GM23338 (cell line): ENCODE measurements at regions not wholly inside any gene's neighbourhood (a gene's known extent, or its start where the extent isn't known, plus 50 kb on each side); places are given as distances from the start of the nearest gene placed in this dataset.

ENCODE experiments used
- ATAC-seq: fragments of 200-7000 bp; cut with Tn5 transposase; 3 replicates; pipeline ENCODE4 v1.9.1; 2020
- DNase-seq: peaks from one replicate; pipeline ENCODE4 v3.0.0-alpha.2; 2015; ENCODE audit warnings: low spot score
- H2AFZ ChIP-seq: fragments of 200-600 bp; sonication (generic); 2 replicates; pipeline ENCODE4 v1.8.0; 2016; ENCODE audit warnings: antibody characterized with exemption, mild to moderate bottlenecking, moderate library complexity
- H3F3A ChIP-seq: fragments of 200-600 bp; sonication (generic); replicated peaks from 2 replicates; pipeline ENCODE4 v1.8.0; 2017; ENCODE audit warnings: antibody characterized with exemption, mixed run types, low read depth
- H3K27ac ChIP-seq: fragments of 200-600 bp; sonication (generic); 2 replicates; pipeline ENCODE4 v1.6.1; 2016; ENCODE audit warnings: low read depth
- H3K27me3 ChIP-seq: fragments of 200-600 bp; sonication (generic); 2 replicates; pipeline ENCODE4 v1.8.0; 2016; ENCODE audit warnings: mild to moderate bottlenecking, mixed run types, moderate library complexity; ENCODE audit not compliant: insufficient read depth
- H3K36me3 ChIP-seq: fragments of 200-600 bp; sonication (generic); 2 replicates; pipeline ENCODE4 v1.8.0; 2016; ENCODE audit warnings: mild to moderate bottlenecking; ENCODE audit not compliant: insufficient read depth
- H3K4me1 ChIP-seq: fragments of 200-600 bp; sonication (generic); 2 replicates; pipeline ENCODE4 v1.8.0; 2016; ENCODE audit warnings: mild to moderate bottlenecking, moderate library complexity; ENCODE audit not compliant: insufficient read depth
- H3K4me2 ChIP-seq: fragments of 200-600 bp; sonication (generic); 2 replicates; pipeline ENCODE4 v1.7.1; 2017; ENCODE audit warnings: mixed run types
- H3K4me3 ChIP-seq: fragments of 200-600 bp; sonication (generic); 2 replicates; pipeline ENCODE4 v1.6.1; 2016; ENCODE audit warnings: mixed run types
- H3K79me2 ChIP-seq: fragments of 200-600 bp; sonication (generic); replicated peaks from 2 replicates; pipeline ENCODE4 v1.8.0; 2017; ENCODE audit warnings: mild to moderate bottlenecking; ENCODE audit not compliant: insufficient read depth
- H3K9me2 ChIP-seq: fragments of 200-600 bp; sonication (generic); 2 replicates; pipeline ENCODE4 v1.8.0; 2017; ENCODE audit not compliant: insufficient read depth
- H4K20me1 ChIP-seq: fragments of 200-600 bp; sonication (generic); replicated peaks from 2 replicates; pipeline ENCODE4 v1.8.0; 2017; ENCODE audit warnings: mild to moderate bottlenecking; ENCODE audit not compliant: insufficient read depth
- H3K27ac Mint-ChIP-seq: 2 replicates; pipeline ENCODE4 v1.8.0; 2020; ENCODE audit warnings: inconsistent platforms, mild to moderate bottlenecking, moderate library complexity, mixed read lengths
- H3K27me3 Mint-ChIP-seq: 3 replicates; pipeline ENCODE4 v1.8.0; 2022; ENCODE audit warnings: low read depth, mild to moderate bottlenecking, moderate library complexity, mixed read lengths, inconsistent platforms; ENCODE audit not compliant: insufficient read depth, poor library complexity
- H3K36me3 Mint-ChIP-seq: 3 replicates; pipeline ENCODE4 v1.8.0; 2021; ENCODE audit warnings: low read depth, mild to moderate bottlenecking, inconsistent platforms, moderate library complexity, mixed read lengths
- H3K4me1 Mint-ChIP-seq: 3 replicates; pipeline ENCODE4 v1.8.0; 2020; ENCODE audit warnings: mild to moderate bottlenecking, inconsistent platforms, mixed read lengths
- H3K4me3 Mint-ChIP-seq: 3 replicates; pipeline ENCODE4 v1.8.0; 2021; ENCODE audit warnings: moderate library complexity, mild to moderate bottlenecking, inconsistent platforms, mixed read lengths
- H3K9me3 Mint-ChIP-seq: 3 replicates; pipeline ENCODE4 v1.8.0; 2020; ENCODE audit warnings: moderate library complexity, mild to moderate bottlenecking, inconsistent platforms, mixed read lengths
- CTCF ChIP-seq, 2 experiments: fragments of 200-600 bp in 1 of 2; sonication (generic) in 1 of 2; conservative IDR thresholded peaks; 2 replicates each; pipeline versions ENCODE4 v1.5.1 to v1.6.1; 2016 to 2017; ENCODE audit warnings: antibody characterized with exemption in 2 of 2, low read depth in 2 of 2, mild to moderate bottlenecking in 2 of 2, moderate library complexity in 1 of 2
- EZH2phosphoT487 ChIP-seq: fragments of 200-600 bp; sonication (generic); IDR thresholded peaks from one replicate; pipeline ENCODE4 v1.8.1; 2018; ENCODE audit warnings: antibody characterized with exemption; ENCODE audit not compliant: unreplicated experiment
- JUNB ChIP-seq: IDR thresholded peaks from one replicate; pipeline ENCODE4 v1.6.1; 2016; ENCODE audit warnings: antibody characterized with exemption; ENCODE audit not compliant: unreplicated experiment
- NANOG ChIP-seq: IDR thresholded peaks from 2 replicates; pipeline ENCODE4 v1.6.1; 2016; ENCODE audit warnings: antibody characterized with exemption, borderline replicate concordance
- POLR2AphosphoS5 ChIP-seq: IDR thresholded peaks from 2 replicates; pipeline ENCODE4 v1.6.1; 2016; ENCODE audit warnings: antibody characterized with exemption, low read depth
- REST ChIP-seq: IDR thresholded peaks from one replicate; pipeline ENCODE4 v1.6.1; 2018; ENCODE audit warnings: antibody characterized with exemption; ENCODE audit not compliant: unreplicated experiment
- STAT1 ChIP-seq: IDR thresholded peaks from one replicate; pipeline ENCODE4 v1.6.1; 2016; ENCODE audit warnings: antibody characterized with exemption; ENCODE audit not compliant: unreplicated experiment
- ZNF114 ChIP-seq: fragments of 250-450 bp; sonication (Bioruptor Pico); IDR thresholded peaks from 2 replicates; pipeline ENCODE4 v1.5.0; 2020; ENCODE audit warnings: mild to moderate bottlenecking, moderate library complexity
- ZNF331 ChIP-seq: fragments of 250-450 bp; sonication (Bioruptor Pico); IDR thresholded peaks from 2 replicates; pipeline ENCODE4 v1.5.0; 2020; ENCODE audit warnings: low read depth, mild to moderate bottlenecking, moderate library complexity
- TF ChIP-seq, protein P1 (sequence below): IDR thresholded peaks from 2 replicates; pipeline ENCODE4 v1.6.1; 2016; ENCODE audit warnings: antibody characterized with exemption
- TF ChIP-seq, protein P2 (sequence below): fragments of 250-450 bp; sonication (Bioruptor Pico); IDR thresholded peaks from 2 replicates; pipeline ENCODE4 v1.5.0; 2020; ENCODE audit warnings: mild to moderate bottlenecking, moderate library complexity

DNA sequence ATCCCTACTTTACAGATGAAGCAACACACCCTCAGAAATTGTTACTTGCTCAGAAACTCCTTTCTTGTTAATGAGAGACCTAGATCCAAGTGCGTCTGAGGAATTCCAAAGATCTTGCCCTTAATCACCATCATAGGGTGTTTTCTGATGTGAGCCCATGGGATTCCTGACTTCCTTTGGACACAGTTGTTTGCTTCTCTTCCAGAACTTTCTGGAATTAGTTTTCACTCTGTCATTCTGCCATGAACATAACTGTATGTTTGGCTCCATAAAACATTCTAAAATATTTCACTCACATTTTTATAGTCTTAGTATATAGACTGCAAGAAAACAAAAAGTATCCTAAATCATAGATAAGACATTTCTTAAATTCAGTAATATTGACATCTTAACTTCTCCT lies 593.9 kb upstream of the SOX11 start:
- H3K36me3 Mint-ChIP-seq: no peaks in the 10 kb centered on the region; the same call in 2 of the 3 replicates

More for the DNA sequence above, 593.9 kb upstream of the SOX11 start:
- H3K4me3 Mint-ChIP-seq: no peak overlapping the region
- H3K9me3 Mint-ChIP-seq: peaks cover 82% of the 10 kb centered on the region
- no peaks in the 10 kb centered on the region for H3K27me3 ChIP-seq
- H3K4me1 ChIP-seq: no peaks in the 10 kb centered on the region
- no peaks in the 10 kb centered on the region for H3K9me2 ChIP-seq
- H3K4me1 Mint-ChIP-seq: no peaks in the 10 kb centered on the region
- H3K27ac ChIP-seq: no peak overlapping the region
- H4K20me1 ChIP-seq: no peaks in the 10 kb centered on the region
- H2AFZ ChIP-seq: no peak overlapping the region
- H3K27me3 Mint-ChIP-seq: no peaks in the 10 kb centered on the region
- no peak overlapping the region for H3K4me2 ChIP-seq
- TF ChIP-seq REST (no peak), ZNF331 (CRISPR knock-in tag) (no peak), NANOG (no peak), ZNF114 (CRISPR knock-in tag) (no peak), CTCF (conservative IDR thresholded peaks at IDR 0.05; ENCODE audit: low read depth in 2 of 2) (no peak), EZH2phosphoT487 (no peak), JUNB (no peak), POLR2AphosphoS5 (no peak), STAT1 (no peak)
- TF ChIP-seq, protein P1, sequence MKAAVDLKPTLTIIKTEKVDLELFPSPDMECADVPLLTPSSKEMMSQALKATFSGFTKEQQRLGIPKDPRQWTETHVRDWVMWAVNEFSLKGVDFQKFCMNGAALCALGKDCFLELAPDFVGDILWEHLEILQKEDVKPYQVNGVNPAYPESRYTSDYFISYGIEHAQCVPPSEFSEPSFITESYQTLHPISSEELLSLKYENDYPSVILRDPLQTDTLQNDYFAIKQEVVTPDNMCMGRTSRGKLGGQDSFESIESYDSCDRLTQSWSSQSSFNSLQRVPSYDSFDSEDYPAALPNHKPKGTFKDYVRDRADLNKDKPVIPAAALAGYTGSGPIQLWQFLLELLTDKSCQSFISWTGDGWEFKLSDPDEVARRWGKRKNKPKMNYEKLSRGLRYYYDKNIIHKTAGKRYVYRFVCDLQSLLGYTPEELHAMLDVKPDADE: no peak
- TF ChIP-seq, protein P2, sequence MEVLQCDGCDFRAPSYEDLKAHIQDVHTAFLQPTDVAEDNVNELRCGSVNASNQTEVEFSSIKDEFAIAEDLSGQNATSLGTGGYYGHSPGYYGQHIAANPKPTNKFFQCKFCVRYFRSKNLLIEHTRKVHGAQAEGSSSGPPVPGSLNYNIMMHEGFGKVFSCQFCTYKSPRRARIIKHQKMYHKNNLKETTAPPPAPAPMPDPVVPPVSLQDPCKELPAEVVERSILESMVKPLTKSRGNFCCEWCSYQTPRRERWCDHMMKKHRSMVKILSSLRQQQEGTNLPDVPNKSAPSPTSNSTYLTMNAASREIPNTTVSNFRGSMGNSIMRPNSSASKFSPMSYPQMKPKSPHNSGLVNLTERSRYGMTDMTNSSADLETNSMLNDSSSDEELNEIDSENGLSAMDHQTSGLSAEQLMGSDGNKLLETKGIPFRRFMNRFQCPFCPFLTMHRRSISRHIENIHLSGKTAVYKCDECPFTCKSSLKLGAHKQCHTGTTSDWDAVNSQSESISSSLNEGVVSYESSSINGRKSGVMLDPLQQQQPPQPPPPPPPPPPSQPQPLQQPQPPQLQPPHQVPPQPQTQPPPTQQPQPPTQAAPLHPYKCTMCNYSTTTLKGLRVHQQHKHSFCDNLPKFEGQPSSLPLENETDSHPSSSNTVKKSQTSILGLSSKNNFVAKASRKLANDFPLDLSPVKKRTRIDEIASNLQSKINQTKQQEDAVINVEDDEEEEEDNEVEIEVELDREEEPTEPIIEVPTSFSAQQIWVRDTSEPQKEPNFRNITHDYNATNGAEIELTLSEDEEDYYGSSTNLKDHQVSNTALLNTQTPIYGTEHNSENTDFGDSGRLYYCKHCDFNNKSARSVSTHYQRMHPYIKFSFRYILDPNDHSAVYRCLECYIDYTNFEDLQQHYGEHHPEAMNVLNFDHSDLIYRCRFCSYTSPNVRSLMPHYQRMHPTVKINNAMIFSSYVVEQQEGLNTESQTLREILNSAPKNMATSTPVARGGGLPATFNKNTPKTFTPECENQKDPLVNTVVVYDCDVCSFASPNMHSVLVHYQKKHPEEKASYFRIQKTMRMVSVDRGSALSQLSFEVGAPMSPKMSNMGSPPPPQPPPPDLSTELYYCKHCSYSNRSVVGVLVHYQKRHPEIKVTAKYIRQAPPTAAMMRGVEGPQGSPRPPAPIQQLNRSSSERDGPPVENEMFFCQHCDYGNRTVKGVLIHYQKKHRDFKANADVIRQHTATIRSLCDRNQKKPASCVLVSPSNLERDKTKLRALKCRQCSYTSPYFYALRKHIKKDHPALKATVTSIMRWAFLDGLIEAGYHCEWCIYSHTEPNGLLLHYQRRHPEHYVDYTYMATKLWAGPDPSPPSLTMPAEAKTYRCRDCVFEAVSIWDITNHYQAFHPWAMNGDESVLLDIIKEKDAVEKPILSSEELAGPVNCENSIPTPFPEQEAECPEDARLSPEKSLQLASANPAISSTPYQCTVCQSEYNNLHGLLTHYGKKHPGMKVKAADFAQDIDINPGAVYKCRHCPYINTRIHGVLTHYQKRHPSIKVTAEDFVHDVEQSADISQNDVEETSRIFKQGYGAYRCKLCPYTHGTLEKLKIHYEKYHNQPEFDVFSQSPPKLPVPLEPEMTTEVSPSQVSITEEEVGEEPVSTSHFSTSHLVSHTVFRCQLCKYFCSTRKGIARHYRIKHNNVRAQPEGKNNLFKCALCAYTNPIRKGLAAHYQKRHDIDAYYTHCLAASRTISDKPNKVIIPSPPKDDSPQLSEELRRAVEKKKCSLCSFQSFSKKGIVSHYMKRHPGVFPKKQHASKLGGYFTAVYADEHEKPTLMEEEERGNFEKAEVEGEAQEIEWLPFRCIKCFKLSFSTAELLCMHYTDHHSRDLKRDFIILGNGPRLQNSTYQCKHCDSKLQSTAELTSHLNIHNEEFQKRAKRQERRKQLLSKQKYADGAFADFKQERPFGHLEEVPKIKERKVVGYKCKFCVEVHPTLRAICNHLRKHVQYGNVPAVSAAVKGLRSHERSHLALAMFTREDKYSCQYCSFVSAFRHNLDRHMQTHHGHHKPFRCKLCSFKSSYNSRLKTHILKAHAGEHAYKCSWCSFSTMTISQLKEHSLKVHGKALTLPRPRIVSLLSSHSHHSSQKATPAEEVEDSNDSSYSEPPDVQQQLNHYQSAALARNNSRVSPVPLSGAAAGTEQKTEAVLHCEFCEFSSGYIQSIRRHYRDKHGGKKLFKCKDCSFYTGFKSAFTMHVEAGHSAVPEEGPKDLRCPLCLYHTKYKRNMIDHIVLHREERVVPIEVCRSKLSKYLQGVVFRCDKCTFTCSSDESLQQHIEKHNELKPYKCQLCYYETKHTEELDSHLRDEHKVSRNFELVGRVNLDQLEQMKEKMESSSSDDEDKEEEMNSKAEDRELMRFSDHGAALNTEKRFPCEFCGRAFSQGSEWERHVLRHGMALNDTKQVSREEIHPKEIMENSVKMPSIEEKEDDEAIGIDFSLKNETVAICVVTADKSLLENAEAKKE (CRISPR knock-in tag): no peak
- no peaks in the 10 kb centered on the region for H3K79me2 ChIP-seq
- no peaks in the 10 kb centered on the region for H3F3A ChIP-seq
- ATAC-seq (no peak), DNase-seq (no peak)
- H3K4me3 ChIP-seq: no peak overlapping the region
- H3K36me3 ChIP-seq: no peaks in the 10 kb centered on the region; the same call in 1 of the 2 replicates
- H3K27ac Mint-ChIP-seq: no peak overlapping the region
